HUES6 (cell line): ENCODE measurements at regions not wholly inside any gene's neighbourhood (a gene's known extent, or its start where the extent isn't known, plus 50 kb on each side); places are given as distances from the start of the nearest gene placed in this dataset.
A peak's percentile ranks its signal among the peaks of the same experiment; 100 is the strongest.
"Not testable (repeated sequence)": the region's sequence is repeated elsewhere in the genome, so short reads cannot be mapped to it uniquely, and the experiment has no call there.

ENCODE experiments used
- H3K27ac ChIP-seq: 2 replicates; pipeline ENCODE4 v1.7.0; 2013; ENCODE audit warnings: low read depth, mild to moderate bottlenecking, low read length, inconsistent platforms
- H3K27me3 ChIP-seq: 2 replicates; pipeline ENCODE4 v1.6.1; 2013; ENCODE audit warnings: low read length; ENCODE audit not compliant: control insufficient read depth, insufficient read depth
- H3K36me3 ChIP-seq: 2 replicates; pipeline ENCODE4 v1.6.1; 2013; ENCODE audit warnings: low read length; ENCODE audit not compliant: control insufficient read depth, insufficient read depth
- H3K4me1 ChIP-seq: 2 replicates; pipeline ENCODE4 v1.6.1; 2013; ENCODE audit warnings: low read length; ENCODE audit not compliant: control insufficient read depth, insufficient read depth
- H3K4me3 ChIP-seq: 2 replicates; pipeline ENCODE4 v1.5.1; 2013; ENCODE audit warnings: low read depth, low read length
- H3K9ac ChIP-seq: one replicate; pipeline ENCODE4 v1.6.1; 2013; ENCODE audit warnings: mild to moderate bottlenecking, low read length
- H3K9me3 ChIP-seq: 2 replicates; pipeline ENCODE4 v1.6.1; 2013; ENCODE audit warnings: low read depth, low read length; ENCODE audit not compliant: control insufficient read depth, insufficient read depth

DNA sequence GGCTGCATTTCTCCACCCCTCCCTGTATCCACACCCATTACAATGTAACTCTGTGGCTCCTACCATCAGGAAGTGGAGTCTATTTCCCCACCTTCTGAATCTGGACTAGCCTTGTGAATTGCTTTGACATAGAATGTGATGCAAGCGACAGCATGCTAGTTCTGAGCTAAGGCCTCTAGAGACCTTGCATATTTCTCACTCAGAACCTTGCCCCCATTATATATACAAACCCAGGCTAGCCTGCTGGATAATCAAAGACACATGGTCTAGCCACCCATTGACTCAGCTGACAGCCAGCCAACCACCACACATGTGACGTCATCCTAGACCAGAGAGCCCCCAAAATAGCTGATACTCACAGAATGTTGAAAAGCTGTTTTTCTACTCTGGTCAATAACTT is 77.9 kb downstream of the CCDC71L start:
- Histone ChIP-seq H3K9ac (no peak overlapping the region), H3K9me3 (no peaks in the 10 kb centered on the region), H3K36me3 (no peaks in the 10 kb centered on the region), H3K27ac (no peak overlapping the region), H3K4me1 (no peaks in the 10 kb centered on the region), H3K4me3 (no peak overlapping the region), H3K27me3 (no peaks in the 10 kb centered on the region)

DNA sequence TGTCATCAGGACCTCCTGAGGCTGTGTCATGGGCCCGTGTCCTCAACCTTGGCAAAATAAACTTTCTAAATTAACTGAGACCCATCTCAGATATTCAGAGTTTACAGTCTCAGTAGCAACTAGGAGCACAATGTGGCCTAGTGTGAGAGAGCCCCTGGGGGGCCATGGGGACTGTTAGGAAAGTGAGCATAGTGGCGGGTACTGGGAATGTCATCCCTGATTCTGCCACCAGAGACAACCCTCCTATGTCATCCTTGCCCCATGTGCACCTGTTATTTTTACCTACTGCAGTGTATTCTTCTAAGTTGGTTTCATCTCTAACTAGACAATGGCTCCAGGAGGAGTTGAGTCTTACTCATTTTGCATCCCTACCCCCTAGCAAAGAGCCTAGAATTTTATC is 78.6 kb downstream of the CCDC71L start:
- H3K4me1 ChIP-seq, result no peaks in the 10 kb centered on the region
- no peak overlapping the region for H3K9ac ChIP-seq
- no peaks in the 10 kb centered on the region for H3K36me3 ChIP-seq
- H3K27ac ChIP-seq, result no peak overlapping the region
- H3K4me3 ChIP-seq, result no peak overlapping the region
- H3K9me3 ChIP-seq, result no peaks in the 10 kb centered on the region
- H3K27me3 ChIP-seq, result no peaks in the 10 kb centered on the region

DNA sequence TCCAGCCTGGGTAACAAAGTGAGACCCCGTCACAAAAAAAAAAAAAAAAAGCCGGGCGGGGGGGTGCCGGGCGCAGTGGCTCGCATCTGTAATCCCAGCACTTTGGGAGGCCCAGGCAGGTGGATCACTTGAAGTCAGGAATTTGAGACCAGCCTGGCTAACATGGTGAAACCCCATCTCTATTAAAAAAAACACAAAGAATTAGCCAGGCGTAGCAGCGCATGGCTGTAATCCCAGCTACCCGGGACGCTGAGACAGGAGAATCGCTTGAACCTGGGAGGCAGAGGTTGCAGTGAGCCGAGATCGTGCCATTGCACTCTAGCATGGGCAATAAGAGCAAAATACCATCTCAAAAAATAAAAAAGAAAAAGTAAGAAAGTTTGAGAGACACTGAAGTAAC is 81.9 kb downstream of the CCDC71L start:
- H3K9me3 ChIP-seq, H3K36me3 ChIP-seq, H3K27ac ChIP-seq, H3K4me1 ChIP-seq, H3K4me3 ChIP-seq, H3K9ac ChIP-seq, H3K27me3 ChIP-seq: not testable (repeated sequence)

DNA sequence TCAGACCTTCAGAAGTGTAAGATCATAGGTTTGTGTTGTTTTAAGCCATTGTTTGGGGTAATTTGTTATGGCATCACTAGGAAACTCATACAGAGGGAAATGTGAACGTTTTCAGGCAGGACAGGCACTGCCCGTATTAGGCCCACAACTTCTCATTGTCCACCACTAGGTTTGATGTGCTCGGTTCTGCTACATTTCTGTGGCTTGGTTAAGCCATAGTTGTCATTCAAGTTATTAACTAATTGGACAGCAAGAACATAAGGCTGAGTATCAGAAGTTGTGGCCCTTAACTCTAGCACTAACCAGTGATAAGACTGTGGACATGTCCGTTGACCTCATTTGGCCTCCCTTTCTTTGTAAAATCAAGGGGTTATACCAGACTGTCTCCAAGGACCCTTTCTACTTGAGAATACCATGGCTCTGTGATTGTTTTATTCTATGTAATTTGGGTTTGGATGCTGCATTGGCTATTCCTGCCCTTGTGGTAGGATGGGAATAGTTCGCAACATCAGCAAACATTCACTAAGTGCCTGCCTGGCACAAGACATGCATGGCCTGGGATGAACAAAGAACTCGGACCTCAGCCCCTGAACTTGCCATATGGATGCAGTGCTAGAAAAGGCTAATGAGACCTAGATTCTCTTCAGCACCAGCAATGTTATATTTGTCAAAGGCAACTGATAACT is 85.7 kb downstream of the CCDC71L start:
- Histone ChIP-seq H3K4me1 (peaks cover 3% of the 10 kb centered on the region; the same call in 1 of the 2 replicates), H3K9ac (no peak overlapping the region), H3K9me3 (no peaks in the 10 kb centered on the region), H3K27me3 (no peaks in the 10 kb centered on the region), H3K4me3 (no peak overlapping the region), H3K36me3 (no peaks in the 10 kb centered on the region), H3K27ac (no peak overlapping the region)

DNA sequence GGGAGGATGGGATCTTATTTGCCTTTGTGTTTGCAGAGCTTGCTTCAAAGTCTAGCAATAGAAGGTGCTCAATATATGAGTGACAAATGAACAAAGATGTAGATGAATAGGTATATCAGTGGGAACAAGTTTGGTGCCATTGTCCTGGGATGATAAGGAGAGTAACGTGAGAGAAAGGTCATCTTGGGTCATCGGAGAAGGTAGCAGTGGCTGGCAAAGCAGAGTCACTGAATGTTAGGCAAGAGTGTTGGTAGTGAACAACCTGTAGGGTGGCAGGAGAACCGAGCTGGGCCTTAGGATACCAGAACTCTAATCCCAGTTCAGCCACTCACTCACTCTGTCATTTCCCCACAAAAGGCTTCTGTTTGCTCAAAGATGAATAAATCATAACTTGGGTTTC is 87.2 kb downstream of the CCDC71L start:
- H3K4me1 ChIP-seq, result peaks cover 10% of the 10 kb centered on the region
- no peaks in the 10 kb centered on the region for H3K27me3 ChIP-seq
- H3K36me3 ChIP-seq, result no peaks in the 10 kb centered on the region
- H3K27ac ChIP-seq, result no peak overlapping the region
- H3K9ac ChIP-seq, result no peak overlapping the region
- no peak overlapping the region for H3K4me3 ChIP-seq
- no peaks in the 10 kb centered on the region for H3K9me3 ChIP-seq

DNA sequence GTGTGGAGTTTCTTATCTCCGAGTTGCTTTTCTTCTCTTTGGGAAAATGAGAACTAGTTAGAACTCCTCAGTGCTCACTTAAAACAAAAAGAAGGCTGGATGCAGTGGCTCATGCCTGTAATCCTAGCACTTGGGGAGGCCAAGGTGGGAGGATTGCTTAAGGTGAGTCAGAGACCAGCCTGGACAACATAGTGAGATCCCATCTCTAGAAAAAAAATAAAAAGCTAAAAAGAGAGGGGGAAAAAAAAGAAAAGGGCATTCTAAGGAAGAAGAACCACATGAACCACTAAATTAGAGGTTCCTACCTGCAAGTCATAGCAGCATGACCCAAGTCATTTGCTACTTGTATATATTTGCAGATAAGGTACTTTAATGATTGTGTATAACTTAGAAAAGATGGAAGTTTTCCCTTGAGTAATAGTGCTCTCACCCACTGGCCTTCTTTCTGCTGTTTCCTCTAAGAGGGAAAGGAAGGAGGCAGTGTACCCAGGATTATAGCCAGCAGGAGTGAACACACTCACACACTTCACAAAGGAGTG is 87.8 kb downstream of the CCDC71L start:
- Histone ChIP-seq H3K27me3 (no peaks in the 10 kb centered on the region), H3K36me3 (no peaks in the 10 kb centered on the region), H3K4me3 (no peak overlapping the region), H3K27ac (no peak overlapping the region), H3K4me1 (peaks cover 15% of the 10 kb centered on the region), H3K9ac (no peak overlapping the region), H3K9me3 (no peaks in the 10 kb centered on the region)

DNA sequence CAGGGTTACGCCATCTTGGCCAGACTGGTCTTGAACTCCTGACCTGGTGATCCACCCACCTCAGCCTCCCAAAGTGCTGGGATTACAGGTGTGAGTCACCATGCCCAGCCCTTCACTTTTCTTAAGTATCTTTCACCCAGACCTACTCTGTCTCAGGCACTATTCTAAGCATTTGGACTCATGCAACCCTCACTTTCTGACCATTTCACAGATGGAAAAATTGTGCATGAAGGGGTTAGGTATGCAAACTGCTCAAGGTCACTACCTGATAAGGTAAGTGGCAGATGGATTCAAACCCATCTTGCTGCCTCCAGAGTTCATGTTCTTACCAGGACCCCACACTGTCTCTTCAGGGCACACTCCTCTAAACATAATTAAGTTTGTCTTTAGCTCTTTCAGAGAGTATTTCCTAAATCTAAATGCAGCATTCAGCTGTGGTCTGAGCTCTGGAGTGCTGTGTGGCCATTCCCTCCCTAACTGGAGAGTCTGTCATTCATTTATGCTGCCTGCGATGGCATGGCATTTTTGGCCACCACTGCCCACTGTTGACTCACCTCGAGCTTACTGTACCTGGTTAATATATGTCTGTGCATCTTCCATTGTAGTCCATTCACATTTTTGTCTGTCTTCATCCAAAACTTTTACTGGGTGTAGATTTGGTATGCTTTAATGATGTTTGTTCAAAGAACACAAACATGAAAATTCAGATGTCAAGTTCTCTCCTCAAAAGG is 88.4 kb downstream of the CCDC71L start:
- no peaks in the 10 kb centered on the region for H3K27me3 ChIP-seq
- no peaks in the 10 kb centered on the region for H3K36me3 ChIP-seq
- H3K4me1 ChIP-seq, result peaks cover 16% of the 10 kb centered on the region
- peaks cover 2% of the 10 kb centered on the region; the same call in 1 of the 2 replicates for H3K9me3 ChIP-seq
- H3K9ac ChIP-seq, result no peak overlapping the region
- H3K4me3 ChIP-seq, result no peak overlapping the region
- H3K27ac ChIP-seq, result no peak overlapping the region

DNA sequence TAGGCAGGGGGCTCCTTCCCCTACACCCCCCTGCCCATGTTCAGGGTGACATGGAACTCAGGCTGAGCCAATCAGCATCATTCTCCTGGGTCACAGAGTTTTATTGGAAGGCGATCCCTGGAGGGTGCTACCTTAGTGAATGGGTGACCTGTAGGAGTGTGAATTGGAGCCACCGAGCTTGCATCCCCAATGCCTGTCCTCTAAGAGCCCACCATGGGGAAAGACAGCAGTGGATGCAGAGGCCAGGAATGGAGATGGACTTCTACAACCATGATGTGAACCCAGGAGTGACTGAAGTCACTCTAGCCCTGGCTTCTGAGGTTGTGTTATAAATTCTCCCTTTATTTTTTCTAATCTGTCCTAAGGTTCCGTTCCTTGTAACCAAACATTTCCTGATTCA is 89.4 kb downstream of the CCDC71L start:
- Histone ChIP-seq H3K36me3 (no peaks in the 10 kb centered on the region), H3K9me3 (peaks cover 2% of the 10 kb centered on the region; the same call in 1 of the 2 replicates), H3K4me1 (peaks cover 16% of the 10 kb centered on the region), H3K9ac (no peak overlapping the region), H3K27me3 (no peaks in the 10 kb centered on the region), H3K27ac (no peak overlapping the region), H3K4me3 (no peak overlapping the region)

DNA sequence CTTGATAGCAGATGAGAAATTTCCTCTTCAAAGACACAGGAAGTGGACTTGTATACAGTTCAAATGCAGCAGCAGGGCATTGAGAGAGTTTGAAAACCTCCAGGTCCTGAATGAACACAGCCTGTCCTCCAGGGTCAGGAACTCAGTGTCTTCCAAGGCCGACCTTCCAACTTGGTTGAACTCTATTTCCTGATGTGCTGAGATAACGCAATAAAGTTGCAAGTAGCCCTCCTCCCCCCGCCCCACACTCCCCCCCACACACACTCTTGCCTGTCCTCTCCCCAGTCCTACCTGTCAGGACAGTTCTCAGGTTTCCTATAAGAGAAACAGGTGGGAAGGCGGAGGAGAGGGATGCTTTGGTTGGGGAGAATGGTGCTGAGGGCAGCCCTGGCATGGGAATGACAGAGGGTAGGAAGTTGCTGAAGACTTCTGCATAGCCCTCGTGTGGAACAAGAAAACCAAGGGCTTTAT is 90.0 kb downstream of the CCDC71L start:
- peaks cover 16% of the 10 kb centered on the region for H3K4me1 ChIP-seq

DNA sequence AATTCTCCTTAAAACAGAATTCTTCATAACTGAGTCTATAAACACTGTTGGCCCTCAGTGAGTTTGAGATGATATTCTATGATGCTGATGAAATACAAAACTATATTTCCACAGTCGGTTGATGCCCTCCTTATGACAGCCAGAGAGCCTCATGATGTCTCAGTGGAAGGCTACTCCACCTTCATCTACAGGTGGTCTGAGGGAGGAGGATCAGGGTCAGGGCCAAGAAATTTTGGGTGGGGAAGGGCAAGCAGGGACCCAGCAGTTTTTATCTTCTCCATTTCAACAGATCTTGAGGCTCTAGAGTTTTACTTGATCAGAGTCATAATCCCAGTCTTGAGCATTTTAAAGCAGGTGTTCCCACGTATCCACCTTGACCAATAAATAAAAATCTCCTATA is 90.8 kb downstream of the CCDC71L start:
- H3K4me3 ChIP-seq, result no peak overlapping the region
- H3K4me1 ChIP-seq, result peaks cover 16% of the 10 kb centered on the region
- no peaks in the 10 kb centered on the region for H3K36me3 ChIP-seq
- H3K27me3 ChIP-seq, result no peaks in the 10 kb centered on the region
- no peak overlapping the region for H3K27ac ChIP-seq
- H3K9ac ChIP-seq, result no peak overlapping the region
- H3K9me3 ChIP-seq, result peaks cover 2% of the 10 kb centered on the region; the same call in 1 of the 2 replicates

More for the DNA sequence above, 90.0 kb downstream of the CCDC71L start:
- Histone ChIP-seq H3K27ac (no peak overlapping the region), H3K27me3 (no peaks in the 10 kb centered on the region), H3K4me3 (no peak overlapping the region), H3K9ac (no peak overlapping the region), H3K9me3 (peaks cover 2% of the 10 kb centered on the region; the same call in 1 of the 2 replicates), H3K36me3 (no peaks in the 10 kb centered on the region)

DNA sequence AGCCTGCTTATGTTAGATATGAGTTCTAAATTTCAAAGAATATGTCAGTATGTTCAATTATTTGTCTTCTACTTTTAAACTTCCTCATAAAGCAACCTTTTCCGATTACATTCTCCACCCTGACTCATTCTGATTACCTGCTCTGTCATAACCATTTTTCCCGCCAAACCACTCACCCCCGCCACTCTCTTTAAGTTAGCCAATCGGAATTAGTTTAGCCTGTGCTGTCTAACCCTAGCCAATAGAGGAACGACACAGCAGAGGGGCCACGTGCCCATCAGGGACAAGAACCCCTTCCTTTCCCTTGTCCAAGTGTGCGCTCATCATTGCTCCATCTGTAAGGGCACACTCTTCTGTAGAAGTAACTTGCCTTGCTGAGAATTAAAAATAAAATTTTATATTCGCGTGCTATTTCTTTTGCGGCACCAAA is 91.4 kb downstream of the CCDC71L start:
- peak overlapping the region; percentile 75 for H3K27ac ChIP-seq
- no peak overlapping the region for H3K4me3 ChIP-seq
- H3K27me3 ChIP-seq, result no peaks in the 10 kb centered on the region
- peak overlapping the region; percentile 45 for H3K9ac ChIP-seq
- H3K36me3 ChIP-seq, result no peaks in the 10 kb centered on the region
- peaks cover 16% of the 10 kb centered on the region for H3K4me1 ChIP-seq
- H3K9me3 ChIP-seq, result peaks cover 2% of the 10 kb centered on the region; the same call in 1 of the 2 replicates
